Gastrocnemius medialis (tissue), 4 donors: ENCODE measurements at regions not wholly inside any gene's neighbourhood (a gene's known extent, or its start where the extent isn't known, plus 50 kb on each side); places are given as distances from the start of the nearest gene placed in this dataset.

ENCODE experiments used
- ATAC-seq, 2 donors: fragments of 150-250 bp; one replicate each; pipeline ENCODE4 v1.9.1; 2016
- DNase-seq, 2 donors: peaks; one replicate each; pipeline ENCODE4 v3.0.0-alpha.2; 2019
- H3K27ac ChIP-seq, 4 donors: fragments of 200-600 bp; sonication (generic); 1 replicate in 1 of 4; 2 replicates in 3 of 4; pipeline ENCODE4 v1.5.1; 2016 to 2018; ENCODE audit warnings: mild to moderate bottlenecking in 2 of 4, moderate library complexity in 1 of 4
- H3K27me3 ChIP-seq, 3 donors: fragments of 200-600 bp; sonication (generic) in 2 of 3; 1 replicate in 1 of 3; 2 replicates in 2 of 3; pipeline versions ENCODE4 v1.5.1 to v1.6.0; 2016 to 2019; ENCODE audit warnings: mild to moderate bottlenecking in 1 of 3, moderate library complexity in 1 of 3
- H3K36me3 ChIP-seq, 2 donors: fragments of 200-600 bp; sonication (generic) in 1 of 2; one replicate each; pipeline ENCODE4 v1.5.1; 2017 to 2018
- H3K4me1 ChIP-seq, 2 donors: fragments of 200-600 bp; sonication (generic) in 1 of 2; one replicate each; pipeline ENCODE4 v1.5.1; 2016 to 2017; ENCODE audit warnings: mild to moderate bottlenecking in 2 of 2
- H3K4me3 ChIP-seq, 4 donors: fragments of 200-600 bp; sonication (generic) in 3 of 4; 1 replicate in 1 of 4; 2 replicates in 3 of 4; pipeline ENCODE4 v1.5.1; 2016 to 2019; ENCODE audit warnings: mild to moderate bottlenecking in 2 of 4
- H3K9me3 ChIP-seq, 3 donors: fragments of 200-600 bp; sonication (generic) in 2 of 3; 1 replicate in 1 of 3; 2 replicates in 2 of 3; pipeline ENCODE4 v1.5.1; 2016 to 2019
- POLR2A ChIP-seq, 2 donors: fragments of 450-650 bp; IDR thresholded peaks; one replicate each; pipeline ENCODE4 v1.6.1; 2017; ENCODE audit warnings: antibody characterized with exemption in 2 of 2, mild to moderate bottlenecking in 2 of 2, moderate library complexity in 2 of 2
- in situ Hi-C, 4 donors: fragments of 200-750 bp; cut with MboI; loops; one replicate each; pipeline versions ENCODE4 v1.15.0 to v1.8.0; 2017; ENCODE audit warnings: low sequenced_read_pairs in 4 of 4
- intact Hi-C: fragments of 100-400 bp; cut with DNase I; formaldehyde crosslinking; loops from one replicate; pipeline ENCODE4 v1.15.1; 2023; ENCODE audit warnings: low total_unique reads
- TF ChIP-seq, protein P1 (sequence below), 5 experiments: fragments of 450-650 bp in 3 of 5; fragments of 200-600 bp in 2 of 5; sonication (generic) in 2 of 5; IDR thresholded peaks in 4 of 5; conservative IDR thresholded peaks in 1 of 5; 1 replicate in 4 of 5; 2 replicates in 1 of 5; pipeline ENCODE4 v1.5.1; 2016 to 2019; ENCODE audit warnings: antibody characterized with exemption in 5 of 5, mild to moderate bottlenecking in 3 of 5, moderate library complexity in 3 of 5

GRCh38 chr14:28666961-28667360, 99.6 kb upstream of the FOXG1 start:
- Histone ChIP-seq H3K36me3 (no peaks in the 10 kb centered on the region), H3K27ac (no peak overlapping the region), H3K27me3 (no peaks in the 10 kb centered on the region), H3K9me3 (no peaks in the 10 kb centered on the region), H3K4me1 (no peaks in the 10 kb centered on the region), H3K4me3 (no peak overlapping the region)
- in situ Hi-C loops (no loop called here), intact Hi-C loops (no loop called here)
- no peak for DNase-seq
- ATAC-seq = no peak
- no peak for TF ChIP-seq POLR2A (IDR thresholded peaks at IDR 0.05)
- TF ChIP-seq, protein P1, sequence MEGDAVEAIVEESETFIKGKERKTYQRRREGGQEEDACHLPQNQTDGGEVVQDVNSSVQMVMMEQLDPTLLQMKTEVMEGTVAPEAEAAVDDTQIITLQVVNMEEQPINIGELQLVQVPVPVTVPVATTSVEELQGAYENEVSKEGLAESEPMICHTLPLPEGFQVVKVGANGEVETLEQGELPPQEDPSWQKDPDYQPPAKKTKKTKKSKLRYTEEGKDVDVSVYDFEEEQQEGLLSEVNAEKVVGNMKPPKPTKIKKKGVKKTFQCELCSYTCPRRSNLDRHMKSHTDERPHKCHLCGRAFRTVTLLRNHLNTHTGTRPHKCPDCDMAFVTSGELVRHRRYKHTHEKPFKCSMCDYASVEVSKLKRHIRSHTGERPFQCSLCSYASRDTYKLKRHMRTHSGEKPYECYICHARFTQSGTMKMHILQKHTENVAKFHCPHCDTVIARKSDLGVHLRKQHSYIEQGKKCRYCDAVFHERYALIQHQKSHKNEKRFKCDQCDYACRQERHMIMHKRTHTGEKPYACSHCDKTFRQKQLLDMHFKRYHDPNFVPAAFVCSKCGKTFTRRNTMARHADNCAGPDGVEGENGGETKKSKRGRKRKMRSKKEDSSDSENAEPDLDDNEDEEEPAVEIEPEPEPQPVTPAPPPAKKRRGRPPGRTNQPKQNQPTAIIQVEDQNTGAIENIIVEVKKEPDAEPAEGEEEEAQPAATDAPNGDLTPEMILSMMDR (IDR thresholded peaks at IDR 0.05 in 4 of 5, conservative IDR thresholded peaks at IDR 0.05 in 1 of 5) = no peak

DNA sequence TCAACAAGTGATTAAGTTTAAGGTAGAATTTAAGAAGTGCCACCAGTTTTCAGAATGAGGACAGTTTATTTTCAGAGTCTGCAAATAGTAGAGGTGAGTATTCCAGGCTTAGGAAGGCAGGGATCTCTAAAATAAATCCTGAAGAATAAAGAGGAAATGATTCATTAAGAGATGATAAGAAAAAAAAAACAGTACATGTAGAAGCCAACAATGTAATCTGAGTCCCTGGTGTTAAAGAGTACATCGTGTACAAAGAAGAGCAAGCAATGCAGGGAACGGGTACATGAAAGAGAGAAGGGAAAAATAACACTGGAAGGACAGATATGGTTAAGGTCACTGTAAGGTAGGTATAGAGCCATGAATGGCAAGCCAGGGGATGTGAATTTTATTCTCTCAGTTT, 95.2 kb upstream of the FOXG1 start:
- Histone ChIP-seq H3K27me3 (no peaks in the 10 kb centered on the region), H3K27ac (no peak overlapping the region), H3K4me3 (no peak overlapping the region), H3K36me3 (no peaks in the 10 kb centered on the region), H3K9me3 (no peaks in the 10 kb centered on the region), H3K4me1 (no peaks in the 10 kb centered on the region)
- TF ChIP-seq, protein P1 (IDR thresholded peaks at IDR 0.05 in 4 of 5, conservative IDR thresholded peaks at IDR 0.05 in 1 of 5) = no peak
- TF ChIP-seq POLR2A (IDR thresholded peaks at IDR 0.05) = no peak
- ATAC-seq (no peak), DNase-seq (no peak)
- in situ Hi-C loops = no loop called here
- intact Hi-C loops = no loop called here

DNA sequence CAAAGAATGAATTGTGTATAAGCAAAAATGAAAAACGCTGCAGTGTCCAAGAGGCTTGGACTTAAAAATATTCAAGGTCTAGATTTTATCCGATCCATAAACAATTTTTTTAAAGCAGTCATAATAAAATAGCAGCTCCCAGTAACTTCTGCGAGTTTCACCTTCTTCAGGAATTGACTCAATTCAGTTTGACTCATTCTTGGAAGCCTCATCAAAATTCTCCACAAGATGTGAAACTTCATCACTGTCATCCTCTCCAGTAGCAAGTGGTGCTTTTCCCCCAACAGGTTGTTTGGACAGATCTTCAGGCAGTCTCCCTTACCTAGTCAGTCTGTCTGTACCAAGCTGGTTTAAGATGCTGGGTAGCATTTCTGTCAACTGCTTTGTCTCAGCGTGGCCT, 93.5 kb upstream of the FOXG1 start:
- Histone ChIP-seq H3K27me3 (no peaks in the 10 kb centered on the region), H3K4me1 (no peaks in the 10 kb centered on the region), H3K27ac (no peak overlapping the region), H3K36me3 (no peaks in the 10 kb centered on the region), H3K4me3 (no peak overlapping the region), H3K9me3 (no peaks in the 10 kb centered on the region)
- no peak for ATAC-seq
- intact Hi-C loops (no loop called here), in situ Hi-C loops (no loop called here)
- no peak for TF ChIP-seq POLR2A (IDR thresholded peaks at IDR 0.05)
- TF ChIP-seq, protein P1 (IDR thresholded peaks at IDR 0.05 in 4 of 5, conservative IDR thresholded peaks at IDR 0.05 in 1 of 5) = no peak
- no peak for DNase-seq

DNA sequence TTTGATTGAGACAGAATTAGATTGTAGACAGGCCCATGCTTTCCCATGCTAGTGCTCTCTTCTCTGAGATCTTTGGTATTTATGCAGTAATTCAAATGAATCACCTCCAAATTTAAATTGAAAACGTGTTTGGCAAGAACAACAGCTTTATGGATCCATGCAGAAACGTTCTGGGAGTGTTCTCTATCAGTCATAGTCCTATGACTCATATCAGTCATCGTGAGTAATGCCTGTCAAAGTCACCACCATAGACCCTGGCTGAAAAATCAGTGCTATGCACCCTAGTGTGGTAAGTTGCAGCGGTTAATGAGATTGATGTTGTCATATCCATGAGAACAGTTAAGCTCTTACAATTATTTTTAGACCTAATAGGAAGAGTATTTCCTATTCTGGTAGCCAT, 90.1 kb upstream of the FOXG1 start:
- no peaks in the 10 kb centered on the region for H3K36me3 ChIP-seq
- H3K27me3 ChIP-seq = no peaks in the 10 kb centered on the region
- ATAC-seq (no peak), DNase-seq (no peak)
- intact Hi-C loops = no loop called here
- H3K9me3 ChIP-seq = no peaks in the 10 kb centered on the region
- no peaks in the 10 kb centered on the region for H3K4me1 ChIP-seq
- no peak overlapping the region for H3K4me3 ChIP-seq
- in situ Hi-C loops = no loop called here
- TF ChIP-seq, protein P1 (IDR thresholded peaks at IDR 0.05 in 4 of 5, conservative IDR thresholded peaks at IDR 0.05 in 1 of 5) = no peak
- TF ChIP-seq POLR2A (IDR thresholded peaks at IDR 0.05) = no peak
- H3K27ac ChIP-seq = no peak overlapping the region

- H3K27ac ChIP-seq = no peak overlapping the region
- no peak for TF ChIP-seq POLR2A (IDR thresholded peaks at IDR 0.05)
- TF ChIP-seq, protein P1 (IDR thresholded peaks at IDR 0.05 in 4 of 5, conservative IDR thresholded peaks at IDR 0.05 in 1 of 5) = no peak
- in situ Hi-C loops = no loop called here
- DNase-seq (no peak), ATAC-seq (no peak)
- H3K36me3 ChIP-seq = no peaks in the 10 kb centered on the region
- intact Hi-C loops = no loop called here
- no peaks in the 10 kb centered on the region for H3K27me3 ChIP-seq
- no peak overlapping the region for H3K4me3 ChIP-seq
- no peaks in the 10 kb centered on the region for H3K4me1 ChIP-seq
- H3K9me3 ChIP-seq = no peaks in the 10 kb centered on the region
Measured at GRCh38 chr14:28677381-28677780, 89.2 kb upstream of the FOXG1 start.
